COLO829 (cell line): ENCODE measurements at regions not wholly inside any gene's neighbourhood (a gene's known extent, or its start where the extent isn't known, plus 50 kb on each side); places are given as distances from the start of the nearest gene placed in this dataset.
"Not testable (repeated sequence)": the region's sequence is repeated elsewhere in the genome, so short reads cannot be mapped to it uniquely, and the experiment has no call there.

Experiments used
- DNase-seq: peaks from one replicate; pipeline ENCODE4 v3.0.0; 2012; ENCODE audit warnings: low spot score

DNA sequence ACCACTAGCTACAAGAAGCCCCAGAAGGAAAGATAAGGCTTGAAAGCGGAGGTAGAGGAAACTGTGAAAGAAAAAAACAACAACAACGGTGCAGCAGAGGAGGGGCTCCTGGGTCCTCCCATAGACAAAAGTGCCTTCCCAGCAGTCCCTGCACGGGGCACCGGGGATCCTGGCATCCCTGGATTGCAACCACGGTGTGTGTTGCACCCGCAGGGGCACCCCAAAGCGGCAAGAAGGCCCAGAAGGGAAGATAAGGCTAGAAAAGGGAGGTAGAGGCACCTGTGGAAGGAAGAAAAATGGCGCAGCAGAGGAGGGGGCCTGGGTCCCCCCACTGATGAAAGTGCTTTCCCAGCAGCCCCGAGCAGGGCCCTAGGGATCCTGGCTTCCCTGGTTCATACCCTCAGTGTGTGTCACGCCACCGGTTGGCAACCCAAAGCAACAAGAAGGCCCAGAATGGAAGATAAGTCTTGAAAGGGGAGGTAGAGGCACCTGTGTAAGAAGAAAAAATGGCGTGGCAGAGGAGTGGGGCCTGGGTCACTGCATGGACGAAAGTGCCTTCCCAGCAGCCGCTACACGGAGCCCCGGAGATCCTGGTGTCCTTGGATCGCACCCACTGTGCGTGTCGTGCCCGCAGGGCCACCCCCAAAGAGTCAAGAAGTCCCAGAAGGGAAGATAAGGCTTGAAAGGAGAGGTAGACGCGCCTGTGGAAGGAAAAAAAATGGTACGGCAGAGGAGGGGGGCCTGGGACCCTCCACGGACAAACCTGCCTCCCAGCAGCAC lies 281.0 kb downstream of the ALG10 start:
- DNase-seq, result no peak

DNA sequence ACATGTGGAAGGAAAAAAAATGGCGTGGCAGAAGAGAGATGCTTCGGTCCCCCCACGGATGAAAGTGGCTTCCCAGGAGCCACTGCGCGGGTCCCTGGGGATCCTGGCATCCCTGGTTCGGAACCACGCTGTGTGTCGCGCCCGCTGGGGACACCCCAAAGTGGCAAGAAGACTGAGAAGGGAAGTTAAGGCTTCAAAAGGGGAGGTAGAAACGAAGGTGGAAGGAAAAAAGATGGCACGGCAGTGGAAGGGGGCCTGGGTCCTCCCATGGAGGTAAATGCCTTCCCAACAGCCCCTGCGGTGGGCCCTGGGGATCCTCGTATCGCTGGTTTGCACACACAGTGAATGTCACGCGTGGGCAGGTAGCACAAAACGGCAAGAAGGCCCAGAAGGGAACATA lies 281.7 kb downstream of the ALG10 start:
- no peak for DNase-seq

DNA sequence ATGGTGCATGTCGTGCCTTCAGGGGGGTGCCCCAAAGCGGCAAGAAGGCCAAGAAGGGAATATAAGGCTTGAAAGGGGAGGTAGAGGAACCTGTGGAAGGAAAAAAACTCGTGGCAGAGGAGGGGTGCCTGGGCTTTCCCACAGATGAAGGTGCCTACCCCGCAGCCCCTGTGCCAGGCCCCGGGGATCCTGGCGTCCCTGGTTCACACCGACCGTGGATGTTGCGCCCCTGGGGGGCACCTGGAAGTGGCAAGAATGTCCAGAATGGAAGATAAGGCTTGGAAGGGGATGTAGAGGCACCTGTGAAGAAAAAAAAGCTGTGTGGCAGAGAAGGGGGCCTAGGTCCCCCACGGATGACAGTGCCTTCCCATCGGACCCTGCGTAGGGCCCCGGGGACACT lies 282.2 kb downstream of the ALG10 start:
- no peak for DNase-seq

DNA sequence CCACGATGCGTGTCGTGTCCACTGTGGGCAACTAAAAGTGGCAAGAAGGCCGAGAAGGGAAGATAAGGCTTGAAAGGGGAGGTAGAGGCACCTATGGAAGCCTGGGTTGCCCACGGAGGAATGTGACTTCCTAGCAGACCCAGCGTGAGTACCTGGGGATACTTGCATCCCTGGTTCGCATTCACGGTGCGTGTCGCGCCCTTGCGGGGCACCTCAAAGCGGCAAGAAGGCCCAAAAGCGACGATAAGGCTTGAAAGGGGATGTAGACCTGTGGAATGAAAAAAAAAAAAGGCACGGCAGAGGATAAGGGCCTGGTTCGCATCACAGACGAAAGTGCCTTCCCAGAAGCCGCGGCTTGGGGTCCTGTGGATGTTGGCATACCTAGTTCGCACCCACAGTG lies 282.9 kb downstream of the ALG10 start:
- DNase-seq, result no peak

DNA sequence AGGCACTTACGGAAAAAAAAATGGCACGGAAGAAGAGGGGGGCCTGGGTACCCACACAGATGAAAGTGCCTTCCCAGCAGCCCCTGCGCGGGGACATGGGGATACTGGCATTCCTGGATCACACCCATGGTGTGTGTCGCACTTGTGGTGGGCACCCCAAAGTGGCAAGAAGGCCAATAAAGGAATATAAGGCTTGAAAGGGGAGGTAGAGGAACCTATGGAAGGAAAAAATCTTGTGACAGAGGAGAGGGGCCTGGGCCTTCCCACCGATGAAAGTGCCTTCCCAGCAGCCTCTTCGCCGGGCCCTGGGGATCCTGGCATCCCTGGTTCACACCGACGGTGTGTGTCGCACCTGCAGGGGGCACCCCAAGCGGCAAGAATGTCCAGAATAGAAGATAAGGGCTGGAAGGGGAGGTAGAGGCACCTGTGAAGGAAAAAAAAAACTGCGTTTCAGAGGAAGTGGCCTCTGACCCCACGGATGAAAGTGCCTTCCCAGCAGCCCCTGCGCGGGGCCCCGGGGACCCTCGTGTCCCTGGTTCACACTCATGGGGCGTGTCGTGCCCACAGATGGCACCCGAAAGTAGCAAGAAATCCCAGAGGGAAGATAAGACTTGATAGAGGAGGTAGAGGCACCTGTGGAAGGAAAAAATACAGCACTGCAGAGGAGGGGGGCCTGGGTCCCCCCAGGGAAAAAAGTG lies 284.0 kb downstream of the ALG10 start:
- no peak for DNase-seq

DNA sequence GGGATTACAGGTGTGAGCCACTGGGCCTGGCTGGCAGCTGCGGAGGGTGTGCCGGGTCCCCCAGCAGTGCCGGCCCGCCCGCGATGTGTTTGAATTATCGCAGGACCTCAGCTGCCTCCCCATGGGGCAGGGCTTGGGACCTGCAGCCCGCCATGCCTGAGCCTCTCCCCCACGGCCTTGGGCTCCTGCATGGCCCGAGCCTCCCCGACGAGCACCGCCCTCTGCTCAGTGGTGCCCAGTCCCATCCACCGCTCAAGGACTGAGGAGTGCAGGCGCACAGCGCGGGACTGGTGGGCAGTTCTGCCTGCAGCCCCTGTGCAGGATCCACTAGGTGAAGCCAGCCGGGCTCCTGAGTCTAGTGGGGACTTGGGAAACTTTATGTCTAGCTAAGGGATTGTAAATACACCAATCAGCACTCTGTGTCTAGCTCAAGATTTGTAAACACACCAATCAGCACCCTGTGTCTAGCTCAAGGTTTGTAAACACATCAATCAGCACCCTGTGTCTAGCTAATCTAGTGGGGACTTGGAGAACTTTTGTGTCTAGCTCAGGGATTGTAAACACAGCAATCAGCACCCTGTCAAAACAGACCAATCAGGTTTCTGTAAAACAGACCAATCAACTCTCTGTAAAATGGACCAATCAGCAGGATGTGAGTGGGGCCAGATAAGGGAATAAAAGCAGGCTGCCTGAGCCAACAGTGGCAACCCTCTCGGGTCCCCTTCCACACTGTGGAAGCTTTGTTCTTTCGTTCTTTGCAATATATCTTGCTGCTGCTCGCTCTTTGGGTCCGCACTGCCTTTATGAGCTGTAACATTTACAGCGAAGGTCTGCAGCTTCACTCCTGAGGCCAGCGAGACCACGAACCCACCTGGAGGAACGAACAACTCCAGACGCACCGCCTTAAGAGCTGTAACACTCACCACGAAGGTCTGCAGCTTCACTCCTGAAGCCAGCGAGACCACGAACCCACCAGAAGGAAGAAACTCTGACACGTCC lies 287.8 kb downstream of the ALG10 start:
- not testable (repeated sequence) for DNase-seq

DNA sequence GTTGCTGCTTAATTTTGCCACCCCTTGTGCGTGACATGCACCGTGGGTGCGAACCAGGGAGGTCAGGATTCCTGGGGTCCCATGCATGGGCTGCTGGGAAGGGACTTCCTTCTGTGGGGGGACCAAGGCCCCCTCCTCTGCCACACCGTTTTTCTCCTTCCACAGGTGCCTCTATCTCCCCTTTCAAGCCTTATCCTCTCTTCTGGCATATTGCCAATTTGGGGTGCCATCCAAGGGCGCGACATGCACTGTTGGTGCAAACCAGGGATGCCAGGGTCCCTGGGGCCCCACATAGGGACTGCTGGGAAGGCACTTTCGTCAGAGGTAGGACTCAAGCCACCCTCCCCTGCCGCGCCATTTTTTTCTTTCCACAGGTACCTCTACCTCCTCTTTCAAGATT lies 289.0 kb downstream of the ALG10 start:
- DNase-seq, result no peak

DNA sequence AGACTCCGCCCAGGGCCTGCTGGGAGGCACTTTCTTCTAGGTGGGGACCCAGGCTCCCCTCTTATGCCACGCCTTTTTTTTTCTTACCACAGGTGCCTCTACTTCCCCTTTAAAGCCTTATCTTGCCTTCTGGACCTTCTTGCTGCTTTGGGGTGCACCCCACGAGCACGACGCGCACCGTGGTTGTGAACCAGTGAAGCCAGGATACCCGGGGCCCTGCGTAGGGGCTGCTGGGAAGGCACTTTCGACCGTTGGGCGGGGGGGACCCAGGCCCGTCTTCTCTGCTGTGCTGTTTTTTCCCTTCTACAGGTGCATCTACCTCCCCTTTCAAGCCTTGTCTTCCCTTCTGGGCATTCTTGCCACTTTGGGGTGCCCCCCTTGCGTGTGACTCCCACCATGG lies 305.4 kb downstream of the ALG10 start:
- no peak for DNase-seq

DNA sequence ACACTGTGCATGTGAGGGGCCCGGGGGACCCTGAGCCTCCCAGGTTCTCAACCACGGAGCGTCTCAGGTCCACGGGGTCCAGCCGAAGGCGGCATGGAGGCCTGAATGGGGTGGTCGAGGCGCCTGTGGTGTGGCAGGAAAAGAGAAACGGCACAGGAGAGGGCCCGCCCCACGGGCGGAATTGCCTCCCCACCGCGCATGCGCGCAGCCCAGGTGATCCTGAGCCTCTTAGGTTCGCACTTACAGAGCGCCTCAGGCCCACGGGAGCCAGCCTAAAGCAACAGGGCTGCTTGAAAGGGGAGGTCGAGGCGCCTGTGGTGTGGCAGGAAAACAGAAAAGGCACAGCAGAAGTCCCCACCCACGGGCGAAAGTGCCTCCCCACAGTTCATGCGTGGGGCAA lies 311.0 kb downstream of the ALG10 start:
- no peak for DNase-seq

DNA sequence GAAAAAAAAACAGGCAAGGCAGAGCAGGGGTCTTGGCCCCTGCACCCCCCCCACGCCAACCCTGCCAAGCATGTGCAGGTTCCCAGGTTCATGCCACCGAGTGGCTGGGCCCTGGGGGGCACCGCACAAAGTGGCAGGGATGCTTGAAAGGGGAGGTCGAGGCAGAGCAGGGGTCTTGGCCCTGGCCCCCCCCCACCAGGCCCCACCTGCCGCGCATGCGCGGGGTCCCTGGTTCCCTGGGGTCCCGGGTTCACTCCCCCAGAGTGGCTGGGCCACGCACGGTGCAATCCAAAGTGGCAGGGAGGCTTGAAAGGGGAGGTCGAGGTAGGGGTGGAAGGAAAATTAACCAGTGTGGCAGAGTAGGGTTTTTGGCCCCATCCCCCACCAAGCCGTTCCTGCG lies 312.2 kb downstream of the ALG10 start:
- no peak for DNase-seq

DNA sequence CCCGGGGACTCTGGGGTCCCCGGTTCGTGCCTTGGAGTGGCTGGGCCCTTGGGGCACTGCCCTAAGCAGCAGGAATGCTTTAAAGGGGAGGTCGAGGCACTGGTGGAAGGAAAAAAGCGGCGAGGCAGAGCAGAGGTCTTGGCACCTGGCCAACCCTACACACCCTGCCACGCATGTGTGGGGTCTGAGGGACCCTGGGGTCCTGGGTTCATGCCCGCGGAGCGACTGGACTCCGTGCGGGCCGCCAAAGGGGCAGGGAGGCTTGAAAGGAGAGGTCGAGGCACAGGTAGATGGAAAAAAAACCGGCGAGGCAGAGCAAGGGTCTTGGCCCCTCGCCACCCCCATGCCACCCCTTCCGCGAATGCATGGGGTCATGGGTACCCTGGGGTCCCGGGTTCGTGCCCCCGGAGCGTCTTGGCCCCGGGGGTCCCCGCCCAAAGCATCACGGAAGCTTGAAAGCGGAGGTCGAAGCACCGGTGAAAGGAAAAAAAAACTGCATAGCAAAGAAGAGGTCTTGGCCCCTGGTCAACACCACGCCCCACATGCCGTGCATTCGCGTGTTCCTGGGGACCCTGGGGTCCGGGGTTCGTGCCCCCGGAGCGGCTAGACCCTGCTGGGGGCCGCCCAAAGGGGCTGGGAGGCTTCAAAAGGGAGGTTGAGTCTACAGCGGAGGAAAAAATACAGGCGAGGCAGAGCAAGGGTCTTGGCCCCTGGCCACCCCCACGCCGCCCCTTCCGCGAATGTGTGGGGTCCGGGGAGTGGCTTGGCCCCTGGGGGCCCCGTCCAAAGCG lies 312.9 kb downstream of the ALG10 start:
- DNase-seq, result no peak

DNA sequence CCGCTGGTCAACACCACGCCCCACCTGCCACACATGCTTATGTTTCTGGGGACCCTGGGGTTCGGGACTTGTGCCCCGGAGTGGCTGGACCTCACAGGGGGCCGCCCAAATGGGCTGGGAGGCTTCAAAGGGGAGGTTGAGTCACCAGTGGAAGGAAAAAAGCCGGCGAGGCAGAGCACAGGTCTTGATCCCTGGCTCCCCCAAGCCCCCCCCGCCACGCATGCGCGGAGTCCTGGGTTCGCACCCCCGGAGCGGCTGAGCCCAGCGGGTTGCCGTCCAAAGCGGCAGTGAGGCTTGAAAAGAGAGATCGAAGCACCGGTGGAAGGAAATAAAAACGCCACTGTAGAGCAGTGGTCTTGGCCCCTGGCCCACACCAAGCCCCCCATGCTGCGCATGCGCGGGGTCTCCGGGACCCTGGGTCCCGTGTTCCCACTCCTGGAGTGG lies 313.5 kb downstream of the ALG10 start:
- no peak for DNase-seq

DNA sequence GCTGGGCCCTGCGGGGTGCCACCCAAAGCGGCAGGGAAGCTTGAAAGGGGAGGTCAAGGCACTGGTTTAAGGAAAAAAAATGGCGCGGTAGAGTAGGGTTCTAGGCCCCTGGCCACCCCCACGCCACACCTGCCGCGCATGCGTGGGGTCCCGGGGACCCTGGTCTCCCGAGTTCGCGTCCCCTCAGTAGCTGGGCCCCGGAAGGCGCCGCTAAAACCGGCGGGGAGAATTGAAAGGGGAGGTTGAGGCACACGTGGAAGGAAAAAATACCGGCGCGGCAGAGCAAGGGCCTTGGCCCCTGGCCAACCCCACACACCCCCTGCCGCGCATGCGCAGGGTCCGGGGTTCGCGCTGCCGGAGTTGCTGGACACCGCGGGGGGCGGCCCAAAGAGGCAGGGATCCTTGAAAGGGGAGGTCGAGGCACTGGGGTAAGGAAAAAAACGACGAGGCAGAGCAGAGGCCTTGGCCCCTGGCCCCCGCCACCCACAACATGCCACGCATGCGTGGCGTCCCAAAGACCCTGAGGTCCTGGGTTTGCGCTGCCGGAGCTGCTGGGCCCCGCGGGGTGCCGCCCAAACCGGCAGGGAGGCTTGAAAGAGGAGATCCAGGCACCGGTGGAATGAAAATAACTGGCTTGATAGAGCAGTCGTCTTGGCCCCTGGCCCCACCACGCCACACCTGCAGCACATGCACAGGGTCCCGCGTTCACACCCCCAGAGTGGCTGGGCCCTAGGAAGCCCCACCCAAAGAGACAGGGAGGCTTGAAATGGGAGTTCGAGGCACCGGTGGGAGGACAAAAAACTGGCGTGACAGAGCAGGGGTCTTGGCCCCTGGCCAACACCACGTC lies 314.5 kb downstream of the ALG10 start:
- no peak for DNase-seq

DNA sequence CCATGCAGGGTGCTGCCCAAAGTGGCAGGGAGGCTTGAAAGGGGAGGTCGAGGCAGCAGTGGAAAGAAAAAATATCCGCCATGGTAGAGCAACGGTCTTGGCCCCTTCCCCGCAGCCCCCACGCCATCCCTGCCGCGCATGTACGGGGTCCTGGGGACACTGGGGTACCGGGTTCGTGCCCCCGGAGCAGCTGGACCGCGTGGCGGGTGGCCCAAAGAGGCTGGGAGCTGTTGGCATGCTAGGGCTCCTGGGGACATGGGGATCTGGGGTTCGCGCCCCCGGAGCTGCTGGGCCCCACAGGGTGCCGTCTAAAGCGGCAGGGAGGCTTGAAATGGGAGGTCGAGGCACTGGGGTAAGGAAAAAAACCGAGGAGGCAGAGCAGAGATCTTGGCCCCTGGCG lies 316.5 kb downstream of the ALG10 start:
- no peak for DNase-seq

DNA sequence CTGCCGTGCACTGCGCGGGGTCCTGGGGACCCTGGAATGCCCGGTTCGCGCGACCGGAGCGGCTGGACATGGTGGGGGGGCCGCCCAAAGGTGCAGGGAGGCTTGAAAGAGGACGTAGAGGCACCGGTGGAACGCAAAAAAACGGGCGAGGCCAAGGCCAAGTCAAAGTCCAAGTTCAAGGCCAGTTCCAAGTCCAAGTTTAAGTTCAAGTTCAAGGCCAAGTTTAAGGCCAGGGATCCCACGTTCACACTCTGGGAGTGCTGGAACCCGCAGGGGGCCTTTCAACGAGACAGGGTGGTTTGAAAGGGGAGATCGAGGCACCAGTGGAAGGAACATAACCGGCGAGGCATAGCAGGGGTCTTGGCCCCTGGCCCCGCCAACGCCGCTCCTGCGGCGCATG lies 317.6 kb downstream of the ALG10 start:
- DNase-seq, result no peak

DNA sequence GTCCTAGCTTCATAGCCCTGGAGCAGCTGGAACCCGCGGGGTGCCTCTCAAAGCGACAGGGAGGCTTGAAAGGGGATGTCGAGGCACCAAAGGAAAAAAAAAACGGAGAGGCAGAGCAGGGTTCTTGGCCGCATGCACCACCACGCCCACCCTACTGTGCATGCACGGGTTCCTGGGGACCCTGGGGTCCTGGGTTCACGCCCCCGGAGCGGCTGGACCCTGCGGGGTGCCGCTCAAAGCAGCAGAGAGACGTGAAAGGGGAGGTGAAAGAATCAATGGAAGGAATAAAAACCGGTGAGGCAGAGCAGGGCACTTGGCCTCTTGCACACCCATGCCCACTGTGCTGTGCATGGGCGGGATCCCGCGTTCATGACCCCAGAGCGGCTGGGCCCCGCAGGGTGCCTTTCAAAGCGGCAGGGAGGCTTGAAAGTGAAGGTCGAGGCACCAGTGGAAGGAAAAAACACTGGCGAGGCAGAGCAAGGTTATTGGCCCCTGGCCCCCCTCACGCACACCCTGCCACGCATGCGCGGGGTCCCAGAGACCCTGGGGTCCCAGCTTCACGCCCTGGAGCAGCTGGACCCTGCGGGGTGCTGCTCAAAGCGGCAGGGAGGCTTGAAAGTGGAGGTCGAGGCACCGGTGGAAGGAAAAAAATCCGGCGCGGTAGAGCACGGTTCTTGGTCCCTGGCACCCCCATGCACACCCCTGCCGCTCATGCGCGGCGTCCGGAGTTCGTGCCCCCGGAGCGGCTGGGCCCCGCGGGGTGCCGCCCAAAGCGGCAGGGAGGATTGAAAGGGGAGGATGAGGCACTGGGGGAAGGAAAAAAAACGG lies 318.5 kb downstream of the ALG10 start:
- DNase-seq, result no peak

DNA sequence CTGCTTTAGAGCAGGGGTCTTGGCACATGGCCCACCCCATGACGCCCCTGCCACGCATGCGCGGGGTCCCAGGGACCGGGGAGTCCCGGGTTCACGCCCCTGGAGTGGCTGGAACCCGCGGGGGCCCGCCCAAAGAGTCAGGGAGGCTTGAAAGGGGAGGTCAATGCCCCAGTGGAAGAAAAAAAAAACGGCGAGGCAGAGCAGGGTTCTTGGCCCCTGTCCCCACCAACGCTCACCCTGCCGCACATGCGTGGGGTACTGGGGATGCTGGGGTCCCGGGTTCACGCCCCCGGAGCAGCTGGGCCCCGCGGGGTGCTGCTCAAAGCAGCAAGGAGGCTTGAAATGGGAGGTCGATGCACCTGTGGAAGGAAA lies 319.1 kb downstream of the ALG10 start:
- DNase-seq, result no peak

DNA sequence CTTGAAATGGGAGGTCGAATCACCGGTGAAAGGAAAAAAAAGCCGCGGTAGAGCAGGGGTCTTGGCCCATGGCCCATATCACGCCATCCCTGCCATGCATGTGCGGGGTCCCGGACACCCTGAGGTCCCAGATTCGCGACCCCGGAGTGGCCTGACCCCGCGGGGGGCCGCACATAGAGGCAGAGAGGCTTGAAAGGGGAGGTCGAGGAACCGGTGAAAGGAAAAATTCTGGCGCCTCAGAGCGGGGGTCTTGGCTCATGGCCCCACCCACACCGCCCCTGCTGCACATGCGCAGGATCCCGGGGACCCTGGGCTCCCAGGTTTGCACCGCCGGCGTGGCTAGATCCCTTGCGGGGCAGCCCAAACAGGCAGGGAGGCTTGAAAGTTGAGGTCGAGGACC lies 319.8 kb downstream of the ALG10 start:
- no peak for DNase-seq

DNA sequence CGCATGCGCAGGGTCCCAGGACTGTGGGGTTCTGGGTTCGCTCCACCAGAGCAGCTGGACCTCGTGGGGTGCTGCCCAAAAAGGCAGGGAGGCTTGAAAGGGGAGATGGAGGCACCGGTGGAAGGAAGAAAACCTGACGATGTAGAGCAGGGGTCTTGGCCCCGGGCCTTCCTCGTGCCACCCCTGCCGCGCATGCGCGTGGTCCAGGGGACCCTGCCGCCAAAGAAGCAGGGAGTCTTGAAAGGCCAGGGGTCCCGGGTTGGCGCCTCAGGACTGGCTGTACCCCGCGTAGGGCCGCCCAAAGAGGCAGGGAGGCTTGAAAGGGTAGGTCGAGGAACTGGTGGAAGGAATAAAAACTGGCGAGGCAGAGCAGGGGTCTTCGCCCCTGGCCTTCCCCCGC lies 321.0 kb downstream of the ALG10 start:
- no peak for DNase-seq

DNA sequence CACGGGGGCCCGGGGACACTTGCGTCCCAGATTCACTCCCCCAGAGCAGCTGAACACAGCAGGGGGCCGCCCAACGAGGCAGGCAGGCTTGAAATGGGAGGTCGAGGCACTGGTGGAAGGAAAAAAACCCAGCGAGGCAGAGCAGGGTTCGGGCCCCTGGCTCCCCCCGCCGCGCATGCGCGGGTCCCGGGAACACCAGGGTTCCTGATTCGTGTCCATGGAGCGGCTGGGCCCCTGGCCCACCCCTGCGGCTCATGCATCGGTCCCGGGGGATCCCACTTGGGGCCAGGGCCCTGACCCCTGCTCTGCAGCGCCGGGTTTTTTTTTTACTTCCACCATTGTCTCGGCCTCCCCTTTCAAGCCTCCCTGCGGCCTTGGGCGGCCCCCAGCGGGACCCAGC lies 321.5 kb downstream of the ALG10 start:
- DNase-seq, result no peak
